ENCODE measurements at regions not wholly inside any gene's neighbourhood (a gene's known extent, or its start where the extent isn't known, plus 50 kb on each side); places are given as distances from the start of the nearest gene placed in this dataset.

- TF ChIP-seq EZH2 (IDR thresholded peaks at IDR 0.05; ENCODE audit: insufficient read depth, poor library complexity, severe bottlenecking) = no peak
- no peak for TF ChIP-seq EZH2phosphoT487 (IDR thresholded peaks at IDR 0.05; ENCODE audit: insufficient read depth, low read depth)
Observed at GRCh38 chr4:16334601-16335000, 108.3 kb upstream of the TAPT1 start.

Measured in GM23248 (cell line).